K562 (cell line): ENCODE measurements at regions not wholly inside any gene's neighbourhood (a gene's known extent, or its start where the extent isn't known, plus 50 kb on each side); places are given as distances from the start of the nearest gene placed in this dataset.

Experiments used
- ATAC-seq: fragments of 200-7000 bp; cut with Tn5 transposase; 3 replicates; pipeline ENCODE4 v1.9.1; 2020; ENCODE audit warnings: moderate library complexity
- BruUV-seq: library from RNA; stranded (reverse); fragments of 400-500 nt; replicated peaks from 2 replicates; lab custom pipeline; 2021; lab: Mats Ljungman, UMichigan
- CTCF ChIA-PET: fragments of 300-600 bp; formaldehyde crosslinking; extraction: SDS; loops from one replicate; lab custom pipeline; 2021; ENCODE audit warnings: low intra/inter-chr PET ratio; lab: Yijun Ruan, JAX
- POLR2A ChIA-PET: fragments of 300-600, 350-650 bp; sonication (Branson Sonifier 250); formaldehyde crosslinking; extraction: SDS; loops from one replicate; lab custom pipeline; 2021; ENCODE audit warnings: antibody characterized with exemption, inconsistent platforms; lab: Yijun Ruan, JAX
- DNase-seq, 4 experiments: peaks; one replicate each; pipeline versions ENCODE4 v3.0.0 to v3.0.0-alpha.2; 2011 to 2018; ENCODE audit warnings: low spot score in 3 of 4, mixed read lengths in 3 of 4; ENCODE audit errors: extremely low read depth in 1 of 4
- FAIRE-seq: peaks from 2 replicates; lab custom pipeline; 2011; peaks lifted over from hg19 to GRCh38; lab: Jason Lieb, UNC
- H2AFZ ChIP-seq: 2 replicates; pipeline ENCODE4 v1.6.0; 2011; ENCODE audit warnings: low read depth, low read length, control low read depth, inconsistent platforms
- H3K27ac ChIP-seq: fragments of 200-600 bp; 3 replicates; pipeline ENCODE4 v1.8.0; 2011; ENCODE audit warnings: low read depth, mild to moderate bottlenecking, control low read depth, inconsistent platforms, low read length, moderate library complexity, mixed read lengths; ENCODE audit errors: extremely low read depth
- H3K27me3 ChIP-seq, 2 experiments: fragments of 300-600 bp in 1 of 2; 2 replicates in 1 of 2; 3 replicates in 1 of 2; pipeline versions ENCODE4 v1.6.0 to v1.8.0; 2011; ENCODE audit warnings: inconsistent platforms in 2 of 2, low read length in 2 of 2, mild to moderate bottlenecking in 1 of 2, mixed read lengths in 1 of 2, moderate library complexity in 1 of 2; ENCODE audit not compliant: control insufficient read depth in 2 of 2, insufficient read depth in 2 of 2
- H3K36me3 ChIP-seq: fragments of 300-600 bp; 3 replicates; pipeline ENCODE4 v1.8.0; 2011; ENCODE audit warnings: mild to moderate bottlenecking, low read length, inconsistent platforms; ENCODE audit not compliant: control insufficient read depth, insufficient read depth
- H3K4me1 ChIP-seq, 2 experiments: fragments of 200-600 bp in 1 of 2; replicated peaks in 1 of 2; 2 replicates in 1 of 2; 3 replicates in 1 of 2; pipeline versions ENCODE4 v1.5.1 to v1.8.0; 2011; ENCODE audit warnings: inconsistent platforms in 2 of 2, low read length in 2 of 2, mild to moderate bottlenecking in 1 of 2, mixed read lengths in 1 of 2, moderate library complexity in 1 of 2; ENCODE audit not compliant: control insufficient read depth in 2 of 2, insufficient read depth in 2 of 2
- H3K4me2 ChIP-seq: 2 replicates; pipeline ENCODE4 v1.6.1; 2011; ENCODE audit warnings: low read length, control low read depth, inconsistent platforms, mixed read lengths; ENCODE audit not compliant: insufficient read depth
- H3K4me3 ChIP-seq: fragments of 200-600 bp; sonication (generic), shearing (Covaris generic); 2 replicates; pipeline ENCODE4 v1.5.1; 2016; ENCODE audit warnings: control low read depth, inconsistent platforms
- H3K79me2 ChIP-seq: fragments of 200-600 bp; 3 replicates; pipeline ENCODE4 v1.8.0; 2011; ENCODE audit warnings: low read length, inconsistent platforms; ENCODE audit not compliant: control insufficient read depth, insufficient read depth
- H3K9ac ChIP-seq, 2 experiments: 2 replicates each; pipeline versions ENCODE4 v1.6.0 to v1.6.1; 2011; ENCODE audit warnings: low read depth in 2 of 2, low read length in 2 of 2, control low read depth in 1 of 2, inconsistent platforms in 1 of 2, mild to moderate bottlenecking in 1 of 2, mixed read lengths in 1 of 2; ENCODE audit not compliant: insufficient read depth in 1 of 2
- H3K9me1 ChIP-seq: one replicate; pipeline ENCODE4 v1.6.0; 2011; ENCODE audit warnings: inconsistent platforms, mild to moderate bottlenecking, low read length, moderate library complexity; ENCODE audit not compliant: control insufficient read depth, insufficient read depth
- H3K9me3 ChIP-seq: replicated peaks from 2 replicates; pipeline ENCODE4 v1.5.1; 2011; ENCODE audit warnings: low read depth, low read length, inconsistent platforms; ENCODE audit not compliant: control insufficient read depth, insufficient read depth
- H4K20me1 ChIP-seq: replicated peaks from 2 replicates; pipeline ENCODE4 v1.6.1; 2011; ENCODE audit warnings: low read length, inconsistent platforms, mixed read lengths; ENCODE audit not compliant: control insufficient read depth, insufficient read depth
- KLF1 ChIP-seq: fragments of 450-650 bp; IDR thresholded peaks from 2 replicates; pipeline ENCODE4 v1.6.1; 2016; ENCODE audit warnings: missing genetic modification characterization, missing compliant biosample characterization
- PHB2 ChIP-seq: fragments of 450-650 bp; IDR thresholded peaks from 2 replicates; pipeline ENCODE4 v1.6.1; 2017; ENCODE audit warnings: low read depth
- PREB ChIP-seq: sonication (generic); formaldehyde crosslinking; IDR thresholded peaks from 2 replicates; pipeline ENCODE4 v1.8.1; 2023; ENCODE audit warnings: mild to moderate bottlenecking, missing genetic modification reagents
- SETDB1 ChIP-seq: IDR thresholded peaks from one replicate; pipeline ENCODE4 v1.6.1; 2012; ENCODE audit warnings: low read length, control low read depth, inconsistent platforms
- SLC30A9 ChIP-seq: fragments of 250-450 bp; sonication (Bioruptor Pico); IDR thresholded peaks from 2 replicates; pipeline ENCODE4 v1.8.0; 2022; ENCODE audit warnings: mild to moderate bottlenecking, moderate library complexity
- SREBF2 ChIP-seq: sonication (generic); formaldehyde crosslinking; IDR thresholded peaks from 2 replicates; pipeline ENCODE4 v1.4.0; 2020; ENCODE audit warnings: mild to moderate bottlenecking, missing genetic modification reagents
- WHSC1 ChIP-seq: IDR thresholded peaks from one replicate; pipeline ENCODE4 v1.6.1; 2012; ENCODE audit warnings: low read length, control low read depth, inconsistent platforms
- ZC3H4 ChIP-seq: sonication (generic); formaldehyde crosslinking; IDR thresholded peaks from 2 replicates; pipeline ENCODE4 v1.9.0; 2021; ENCODE audit warnings: missing genetic modification reagents, borderline replicate concordance
- ZEB2 ChIP-seq: fragments of 450-650 bp; IDR thresholded peaks from 2 replicates; pipeline ENCODE4 v1.6.1; 2016
- WGBS: fragments of 100-300 bp; shearing (Covaris generic); methylation state at CpG from one replicate; pipeline ENCODE4 v1.1.6; 2016; ENCODE audit warnings: low coverage, mixed read lengths; ENCODE audit not compliant: insufficient coverage; ENCODE audit errors: missing lambda C conversion rate; 5-methylcytosine and 5-hydroxymethylcytosine counted together
- in situ Hi-C: fragments of 300-500 bp; cut with MboI; formaldehyde crosslinking; loops from 4 replicates; pipeline ENCODE4 v1.15.0; 2018; ENCODE audit warnings: inconsistent platforms, mixed read lengths
- intact Hi-C: fragments of 100-400 bp; cut with micrococcal nuclease; formaldehyde crosslinking; loops from 2 replicates; pipeline ENCODE4 v1.14.2; 2022
- TF ChIP-seq, protein P1 (sequence below): fragments of 250-450 bp; sonication (Bioruptor Pico); IDR thresholded peaks from 2 replicates; pipeline ENCODE4 v1.4.0; 2020; ENCODE audit warnings: mild to moderate bottlenecking
- TF ChIP-seq, protein P2 (sequence below): fragments of 250-450 bp; sonication (Bioruptor Pico); IDR thresholded peaks from 2 replicates; pipeline ENCODE4 v1.8.0; 2022; ENCODE audit warnings: moderate library complexity, mild to moderate bottlenecking, inconsistent platforms

GRCh38 chr14:84436528-84436927 is 1093.4 kb upstream of the FLRT2 start:
- ATAC-seq (no peak), DNase-seq (no peak), FAIRE-seq (no peak)
- H3K9me1 ChIP-seq = no peaks in the 10 kb centered on the region
- H2AFZ ChIP-seq = no peak overlapping the region
- POLR2A ChIA-PET = no interaction called here
- no peak overlapping the region for H3K27ac ChIP-seq
- H3K4me1 ChIP-seq = no peaks in the 10 kb centered on the region
- H3K4me3 ChIP-seq = no peak overlapping the region
- H3K36me3 ChIP-seq = no peaks in the 10 kb centered on the region
- in situ Hi-C loops (no loop called here), intact Hi-C loops (no loop called here)
- no peaks in the 10 kb centered on the region for H3K79me2 ChIP-seq
- BruUV-seq = no TSS peak
- no peak overlapping the region for H3K9ac ChIP-seq
- no peak overlapping the region for H3K4me2 ChIP-seq
- H3K27me3 ChIP-seq = no peaks in the 10 kb centered on the region
- TF ChIP-seq SETDB1 (no peak), ZEB2 (no peak), SLC30A9 (CRISPR knock-in tag) (no peak)
- no peaks in the 10 kb centered on the region for H3K9me3 ChIP-seq
- H4K20me1 ChIP-seq = no peaks in the 10 kb centered on the region
- CTCF ChIA-PET = no interaction called here
- WGBS = 0% methylated on average over 2 of the region's 2 CpGs

DNA sequence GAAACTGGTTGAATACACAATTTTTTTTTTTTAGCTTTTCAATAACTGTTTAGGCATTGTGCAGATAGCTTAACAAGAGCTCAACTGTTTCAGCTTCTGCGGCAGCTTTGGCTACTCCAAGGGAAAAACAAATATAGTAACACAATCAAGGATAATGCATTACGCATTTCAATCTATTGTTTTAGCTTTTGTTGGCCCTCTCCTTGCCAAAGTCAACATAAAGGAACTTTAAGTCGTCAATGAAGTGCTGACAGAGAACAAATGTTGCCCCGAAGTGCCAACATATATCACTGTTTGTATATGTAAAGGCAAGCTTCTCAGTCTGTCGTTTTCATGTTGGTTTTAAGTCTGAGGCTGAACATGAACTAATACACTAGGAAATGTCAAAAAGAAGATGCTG is 1087.4 kb upstream of the FLRT2 start:
- Histone ChIP-seq H3K9me3 (no peaks in the 10 kb centered on the region), H3K27ac (no peak overlapping the region), H3K79me2 (no peaks in the 10 kb centered on the region), H4K20me1 (no peaks in the 10 kb centered on the region), H3K9ac (no peak overlapping the region), H3K36me3 (no peaks in the 10 kb centered on the region), H3K27me3 (no peaks in the 10 kb centered on the region), H2AFZ (no peak overlapping the region), H3K9me1 (no peaks in the 10 kb centered on the region), H3K4me1 (no peaks in the 10 kb centered on the region), H3K4me3 (no peak overlapping the region), H3K4me2 (no peak overlapping the region)
- FAIRE-seq (no peak), ATAC-seq (no peak), DNase-seq (no peak)
- ChIA-PET POLR2A (no interaction called here), CTCF (no interaction called here)
- BruUV-seq = no TSS peak
- in situ Hi-C loops = no loop called here
- intact Hi-C loops = no loop called here
- 0% methylated on average over 5 of the region's 5 CpGs for WGBS
- TF ChIP-seq, protein P1, sequence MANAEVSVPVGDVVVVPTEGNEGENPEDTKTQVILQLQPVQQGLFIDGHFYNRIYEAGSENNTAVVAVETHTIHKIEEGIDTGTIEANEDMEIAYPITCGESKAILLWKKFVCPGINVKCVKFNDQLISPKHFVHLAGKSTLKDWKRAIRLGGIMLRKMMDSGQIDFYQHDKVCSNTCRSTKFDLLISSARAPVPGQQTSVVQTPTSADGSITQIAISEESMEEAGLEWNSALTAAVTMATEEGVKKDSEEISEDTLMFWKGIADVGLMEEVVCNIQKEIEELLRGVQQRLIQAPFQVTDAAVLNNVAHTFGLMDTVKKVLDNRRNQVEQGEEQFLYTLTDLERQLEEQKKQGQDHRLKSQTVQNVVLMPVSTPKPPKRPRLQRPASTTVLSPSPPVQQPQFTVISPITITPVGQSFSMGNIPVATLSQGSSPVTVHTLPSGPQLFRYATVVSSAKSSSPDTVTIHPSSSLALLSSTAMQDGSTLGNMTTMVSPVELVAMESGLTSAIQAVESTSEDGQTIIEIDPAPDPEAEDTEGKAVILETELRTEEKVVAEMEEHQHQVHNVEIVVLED = no peak
- TF ChIP-seq, protein P2, sequence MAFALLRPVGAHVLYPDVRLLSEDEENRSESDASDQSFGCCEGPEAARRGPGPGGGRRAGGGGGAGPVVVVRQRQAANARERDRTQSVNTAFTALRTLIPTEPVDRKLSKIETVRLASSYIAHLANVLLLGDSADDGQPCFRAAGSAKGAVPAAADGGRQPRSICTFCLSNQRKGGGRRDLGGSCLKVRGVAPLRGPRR (CRISPR knock-in tag) = no peak
- TF ChIP-seq PHB2 = no peak
- no peak for TF ChIP-seq SREBF2 (CRISPR knock-in tag)
- no peak for TF ChIP-seq WHSC1
- no peak for TF ChIP-seq ZC3H4
- no peak for TF ChIP-seq PREB (CRISPR knock-in tag)
- no peak for TF ChIP-seq KLF1 (tag)
